NT2/D1 (cell line): ENCODE measurements at regions not wholly inside any gene's neighbourhood (a gene's known extent, or its start where the extent isn't known, plus 50 kb on each side); places are given as distances from the start of the nearest gene placed in this dataset.
"Not testable (repeated sequence)": the region's sequence is repeated elsewhere in the genome, so short reads cannot be mapped to it uniquely, and the experiment has no call there.

Experiments used
- DNase-seq: peaks from one replicate; pipeline ENCODE4 v3.0.0-alpha.2; 2011; ENCODE audit warnings: low read depth, low spot score
- H3K27me3 ChIP-seq: 2 replicates; pipeline ENCODE4 v1.6.0; 2011; ENCODE audit warnings: mild to moderate bottlenecking; ENCODE audit not compliant: insufficient read length, insufficient read depth
- H3K36me3 ChIP-seq: 2 replicates; pipeline ENCODE4 v1.6.1; 2011; ENCODE audit warnings: mild to moderate bottlenecking, low read length, mixed read lengths; ENCODE audit not compliant: insufficient read depth, insufficient read length
- H3K4me1 ChIP-seq: 2 replicates; pipeline ENCODE4 v1.5.1; 2011; ENCODE audit not compliant: insufficient read depth, insufficient read length
- H3K4me3 ChIP-seq: 2 replicates; pipeline ENCODE4 v1.5.1; 2011; ENCODE audit warnings: low read depth; ENCODE audit not compliant: insufficient read length
- H3K9ac ChIP-seq: 2 replicates; pipeline ENCODE4 v1.6.0; 2011; ENCODE audit warnings: low read depth; ENCODE audit not compliant: insufficient read length
- H3K9me3 ChIP-seq: 2 replicates; pipeline ENCODE4 v1.5.1; 2011; ENCODE audit warnings: mild to moderate bottlenecking, low read length; ENCODE audit not compliant: insufficient read depth
- SUZ12 ChIP-seq: IDR thresholded peaks from 2 replicates; pipeline ENCODE4 v1.6.1; 2011; ENCODE audit not compliant: insufficient read length, insufficient read depth; ENCODE audit errors: extremely low read depth
- YY1 ChIP-seq: IDR thresholded peaks from 2 replicates; pipeline ENCODE4 v1.6.1; 2011; ENCODE audit not compliant: insufficient read length, insufficient read depth
- ZNF274 ChIP-seq: IDR thresholded peaks from 2 replicates; pipeline ENCODE4 v1.6.1; 2011; ENCODE audit warnings: mild to moderate bottlenecking, low read depth, low read length

GRCh38 chr5:62767650-62768049 is 189.0 kb downstream of the LRRC70 start:
- no peaks in the 10 kb centered on the region for H3K27me3 ChIP-seq
- H3K9ac ChIP-seq: no peak overlapping the region
- no peak for TF ChIP-seq ZNF274
- TF ChIP-seq SUZ12: no peak
- TF ChIP-seq YY1: no peak
- no peak overlapping the region for H3K4me3 ChIP-seq
- DNase-seq: no peak
- H3K9me3 ChIP-seq: no peaks in the 10 kb centered on the region
- H3K36me3 ChIP-seq: no peaks in the 10 kb centered on the region
- H3K4me1 ChIP-seq: no peaks in the 10 kb centered on the region

DNA sequence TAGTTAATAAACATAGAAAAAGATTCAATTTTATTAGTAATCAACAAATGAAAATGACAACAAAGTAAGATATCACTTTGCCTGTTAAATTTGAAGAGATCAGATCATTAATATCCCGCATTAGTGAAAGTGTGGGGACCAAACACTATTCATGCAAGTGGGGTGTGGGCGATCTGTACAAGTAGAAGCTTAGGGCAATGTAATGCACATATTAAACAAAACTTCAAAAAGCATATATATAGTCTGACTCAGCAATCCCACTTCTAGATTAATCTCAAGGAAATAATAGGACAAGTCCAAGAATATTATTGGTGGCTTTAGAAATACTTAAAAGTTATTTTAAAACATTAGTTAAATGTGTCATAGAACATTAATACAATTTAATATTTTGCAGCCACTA is 188.5 kb downstream of the LRRC70 start:
- Histone ChIP-seq H3K4me3 (no peak overlapping the region), H3K36me3 (no peaks in the 10 kb centered on the region), H3K4me1 (no peaks in the 10 kb centered on the region), H3K9me3 (no peaks in the 10 kb centered on the region), H3K27me3 (no peaks in the 10 kb centered on the region), H3K9ac (no peak overlapping the region)
- no peak for DNase-seq
- TF ChIP-seq YY1: no peak

- no peaks in the 10 kb centered on the region for H3K27me3 ChIP-seq
- H3K36me3 ChIP-seq: no peaks in the 10 kb centered on the region
- TF ChIP-seq ZNF274 (no peak), SUZ12 (no peak), YY1 (no peak)
- no peaks in the 10 kb centered on the region for H3K9me3 ChIP-seq
- DNase-seq: no peak
- H3K4me3 ChIP-seq: no peak overlapping the region
- H3K4me1 ChIP-seq: no peaks in the 10 kb centered on the region
- no peak overlapping the region for H3K9ac ChIP-seq
Measured at GRCh38 chr5:62762503-62762902, 183.9 kb downstream of the LRRC70 start.

GRCh38 chr5:62757686-62758085 is 179.1 kb downstream of the LRRC70 start:
- H3K9me3 ChIP-seq, H3K4me1 ChIP-seq, DNase-seq, H3K4me3 ChIP-seq, H3K36me3 ChIP-seq, H3K27me3 ChIP-seq, H3K9ac ChIP-seq: not testable (repeated sequence)

- not testable (repeated sequence) for H3K9ac ChIP-seq, H3K4me1 ChIP-seq, DNase-seq, H3K36me3 ChIP-seq, H3K27me3 ChIP-seq, H3K4me3 ChIP-seq
- H3K9me3 ChIP-seq: peaks cover 16% of the 10 kb centered on the region; the same call in 1 of the 2 replicates
Measured at GRCh38 chr5:62752998-62753367, 174.4 kb downstream of the LRRC70 start.

- H3K9me3 ChIP-seq: peaks cover 16% of the 10 kb centered on the region; the same call in 1 of the 2 replicates
- not testable (repeated sequence) for H3K27me3 ChIP-seq, H3K36me3 ChIP-seq, H3K9ac ChIP-seq, DNase-seq, H3K4me1 ChIP-seq, H3K4me3 ChIP-seq
Measured at GRCh38 chr5:62752056-62752997, 173.7 kb downstream of the LRRC70 start.

GRCh38 chr5:62742207-62742606 is 163.6 kb downstream of the LRRC70 start:
- no peaks in the 10 kb centered on the region for H3K9me3 ChIP-seq
- H3K27me3 ChIP-seq: no peaks in the 10 kb centered on the region
- H3K4me1 ChIP-seq: no peaks in the 10 kb centered on the region
- DNase-seq: no peak
- H3K36me3 ChIP-seq: no peaks in the 10 kb centered on the region
- H3K4me3 ChIP-seq: no peak overlapping the region
- TF ChIP-seq ZNF274 (no peak), YY1 (no peak), SUZ12 (no peak)
- H3K9ac ChIP-seq: no peak overlapping the region

GRCh38 chr5:62741761-62742160 is 163.1 kb downstream of the LRRC70 start:
- H3K4me1 ChIP-seq: no peaks in the 10 kb centered on the region
- no peak overlapping the region for H3K4me3 ChIP-seq
- H3K9me3 ChIP-seq: no peaks in the 10 kb centered on the region
- DNase-seq: no peak
- no peak overlapping the region for H3K9ac ChIP-seq
- no peaks in the 10 kb centered on the region for H3K27me3 ChIP-seq
- no peaks in the 10 kb centered on the region for H3K36me3 ChIP-seq
- TF ChIP-seq YY1 (no peak), SUZ12 (no peak), ZNF274 (no peak)
